GM19468 (cell line): ENCODE measurements at regions not wholly inside any gene's neighbourhood (a gene's known extent, or its start where the extent isn't known, plus 50 kb on each side); places are given as distances from the start of the nearest gene placed in this dataset.
"Not testable (repeated sequence)": the region's sequence is repeated elsewhere in the genome, so short reads cannot be mapped to it uniquely, and the experiment has no call there.

Experiments
- ATAC-seq: cut with Tn5 transposase; IDR thresholded peaks from one replicate; pipeline ENCODE4 v1.9.1; 2021; ENCODE audit warnings: mild to moderate bottlenecking, moderate library complexity, moderate number of reproducible peaks; ENCODE audit not compliant: unreplicated experiment; ENCODE audit errors: extremely low read depth

GRCh38 chr10:10017716-10018115 lies 1000.0 kb upstream of the CELF2 start:
- no peak for ATAC-seq

GRCh38 chr10:10020945-10021344 lies 996.7 kb upstream of the CELF2 start:
- no peak for ATAC-seq

- ATAC-seq: no peak
These were observed 984.7 kb upstream of the CELF2 start for GRCh38 chr10:10032991-10033390.

GRCh38 chr10:10038348-10038747 lies 979.3 kb upstream of the CELF2 start:
- no peak for ATAC-seq

GRCh38 chr10:10039595-10039994 lies 978.1 kb upstream of the CELF2 start:
- ATAC-seq: no peak

- no peak for ATAC-seq
These were observed 974.6 kb upstream of the CELF2 start for GRCh38 chr10:10043083-10043482.

GRCh38 chr10:10044922-10045764 lies 972.5 kb upstream of the CELF2 start:
- ATAC-seq: no peak

GRCh38 chr10:10045765-10046028 lies 972.0 kb upstream of the CELF2 start:
- ATAC-seq: no peak

GRCh38 chr10:10047426-10047825 lies 970.2 kb upstream of the CELF2 start:
- no peak for ATAC-seq

GRCh38 chr10:10053051-10053450 lies 964.6 kb upstream of the CELF2 start:
- ATAC-seq: no peak

GRCh38 chr10:10054466-10054865 lies 963.2 kb upstream of the CELF2 start:
- no peak for ATAC-seq

- ATAC-seq: no peak
These were observed 961.8 kb upstream of the CELF2 start for GRCh38 chr10:10055656-10056442.

GRCh38 chr10:10056961-10057360 lies 960.7 kb upstream of the CELF2 start:
- ATAC-seq: no peak

- no peak for ATAC-seq
These were observed 950.0 kb upstream of the CELF2 start for GRCh38 chr10:10067644-10068043.

- ATAC-seq: not testable (repeated sequence)
These were observed 942.8 kb upstream of the CELF2 start for GRCh38 chr10:10074847-10075246.

GRCh38 chr10:10078446-10078845 lies 939.2 kb upstream of the CELF2 start:
- no peak for ATAC-seq

GRCh38 chr10:10092581-10092980 lies 925.1 kb upstream of the CELF2 start:
- no peak for ATAC-seq

GRCh38 chr10:10093021-10093420 lies 924.7 kb upstream of the CELF2 start:
- ATAC-seq: no peak

- no peak for ATAC-seq
These were observed 923.0 kb upstream of the CELF2 start for GRCh38 chr10:10094691-10095090.

- ATAC-seq: no peak
These were observed 921.4 kb upstream of the CELF2 start for GRCh38 chr10:10096296-10096695.

GRCh38 chr10:10096898-10097297 lies 920.8 kb upstream of the CELF2 start:
- ATAC-seq: no peak

- no peak for ATAC-seq
These were observed 916.6 kb upstream of the CELF2 start for GRCh38 chr10:10101106-10101505.
